HG03354 (cell line): ENCODE measurements at regions not wholly inside any gene's neighbourhood (a gene's known extent, or its start where the extent isn't known, plus 50 kb on each side); places are given as distances from the start of the nearest gene placed in this dataset.

ENCODE experiments used
- ATAC-seq: cut with Tn5 transposase; IDR thresholded peaks from one replicate; pipeline ENCODE4 v1.9.1; 2021; ENCODE audit warnings: mild to moderate bottlenecking; ENCODE audit not compliant: unreplicated experiment, poor library complexity, severe bottlenecking

DNA sequence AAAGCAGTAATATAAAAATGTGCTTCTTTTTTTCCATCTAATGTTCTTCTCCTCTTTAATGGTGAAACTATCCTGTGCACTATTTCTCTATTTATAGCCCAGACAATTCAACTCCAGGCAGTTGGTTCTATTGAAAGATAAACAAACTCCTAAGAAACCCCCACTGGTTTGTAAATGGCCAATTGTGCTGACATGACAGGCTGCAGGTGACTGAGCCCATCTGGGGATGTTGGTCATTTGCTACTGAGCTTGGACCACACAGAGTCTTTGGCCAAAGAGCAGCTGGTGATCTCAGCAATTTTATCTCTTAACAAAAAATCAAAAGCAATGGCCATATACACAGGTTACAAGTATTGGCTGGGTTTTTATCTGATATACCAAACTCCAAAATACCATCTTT, 631.8 kb upstream of the CELF2 start:
- ATAC-seq = no peak

DNA sequence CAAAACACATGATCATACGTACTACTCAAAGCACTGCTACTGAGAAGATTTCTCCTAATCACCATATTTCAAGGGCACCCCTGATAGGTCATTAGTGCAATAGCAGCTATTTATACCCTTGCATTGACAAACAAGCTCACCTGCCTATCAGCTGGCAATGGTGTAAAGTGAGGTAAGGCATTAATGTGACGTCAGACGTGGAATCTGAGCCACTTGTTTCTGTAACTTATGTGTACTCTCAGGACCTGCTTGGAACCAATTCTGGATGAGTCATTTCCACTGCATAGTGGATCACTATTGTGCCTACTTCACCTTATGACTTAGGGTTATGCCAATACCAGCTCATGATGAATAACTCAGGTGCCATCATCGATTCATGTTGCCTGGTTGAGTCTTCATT, 628.5 kb upstream of the CELF2 start:
- ATAC-seq = no peak

DNA sequence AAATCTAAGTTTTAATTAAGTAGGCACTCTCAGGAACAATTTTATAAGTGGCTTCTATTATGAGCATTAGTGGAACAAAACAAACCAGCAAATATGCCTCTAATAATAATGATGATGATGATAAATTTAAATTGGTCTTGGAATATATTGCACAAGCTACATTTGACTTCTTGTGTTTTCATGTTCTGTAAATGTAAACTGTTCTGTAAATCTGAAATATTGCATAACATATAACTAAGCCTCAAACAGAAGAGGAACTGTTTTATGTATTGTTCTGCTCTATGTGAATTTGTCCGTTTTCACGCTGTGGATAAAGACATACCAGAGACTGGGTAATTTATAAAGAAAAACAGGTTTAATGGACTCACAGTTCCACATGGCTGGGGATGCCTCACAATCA, 625.2 kb upstream of the CELF2 start:
- no peak for ATAC-seq

DNA sequence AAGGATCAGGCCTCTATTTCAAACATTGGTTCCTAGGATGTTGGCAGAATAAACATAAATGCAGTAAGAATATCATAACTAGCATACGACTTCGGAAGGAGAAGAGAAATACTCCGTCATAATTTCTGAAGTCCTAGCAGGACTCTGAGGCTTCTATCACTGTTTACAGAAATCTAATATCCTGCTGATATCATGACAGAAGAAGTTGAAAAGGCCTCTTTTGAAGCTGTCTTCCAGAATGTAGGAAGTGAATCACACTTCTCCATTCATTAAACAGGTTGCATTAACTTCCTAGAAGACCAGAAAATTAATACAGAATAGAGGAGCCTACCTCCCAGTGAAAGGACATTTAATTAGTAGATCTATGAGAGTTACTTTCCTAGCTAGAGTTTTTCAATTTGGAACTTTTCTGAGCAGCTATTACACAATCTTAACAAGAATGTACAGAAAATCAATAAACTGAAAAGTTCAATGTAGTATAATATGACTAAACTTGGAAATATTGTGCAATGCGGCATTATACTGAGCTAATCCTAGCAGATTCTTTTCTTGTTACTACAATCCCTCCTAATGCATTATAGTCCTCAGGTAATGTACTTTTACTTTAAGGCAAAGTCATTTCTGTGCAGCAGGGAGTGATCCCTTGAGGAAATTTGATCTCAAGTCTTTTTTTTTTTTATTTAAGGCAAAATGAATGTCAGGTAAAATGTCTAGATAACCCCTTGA, 622.6 kb upstream of the CELF2 start:
- ATAC-seq = no peak

DNA sequence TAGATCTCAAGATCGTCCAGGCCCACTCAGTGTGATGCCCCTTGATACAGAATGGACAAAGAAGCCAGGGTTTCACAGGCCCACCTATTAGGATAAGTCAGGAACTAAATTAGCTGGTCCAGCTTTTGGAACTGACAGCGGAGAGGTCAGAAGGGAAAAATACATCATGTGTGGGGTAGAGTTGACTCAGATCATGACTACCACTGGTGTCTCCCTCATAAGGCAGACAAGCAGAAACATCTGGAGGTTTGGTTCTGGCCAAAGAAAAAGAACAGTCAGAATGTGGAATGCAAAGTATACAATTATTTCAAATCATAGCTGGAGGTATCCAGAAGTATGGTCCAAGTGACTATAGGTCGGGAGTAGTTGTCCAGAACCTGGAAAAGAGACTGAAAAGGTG, 621.1 kb upstream of the CELF2 start:
- no peak for ATAC-seq

DNA sequence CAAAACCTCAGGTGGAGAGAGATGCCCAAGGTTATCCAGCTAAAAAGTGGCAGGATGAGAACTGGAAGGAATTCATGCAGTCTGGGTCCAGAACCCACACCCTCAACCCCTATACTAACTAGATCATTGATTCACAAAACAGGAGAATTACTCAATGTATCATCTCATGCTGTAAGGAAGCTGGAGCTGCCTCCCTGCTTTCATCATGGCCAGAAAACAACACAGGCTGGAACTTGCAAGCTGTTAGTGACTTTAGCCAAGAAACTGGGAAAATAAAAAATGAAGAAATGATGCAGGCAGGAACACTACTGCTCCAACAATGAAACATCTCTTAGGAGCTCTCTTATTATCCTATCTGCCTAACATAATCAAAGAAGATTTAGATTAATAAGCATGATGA, 619.8 kb upstream of the CELF2 start:
- no peak for ATAC-seq

DNA sequence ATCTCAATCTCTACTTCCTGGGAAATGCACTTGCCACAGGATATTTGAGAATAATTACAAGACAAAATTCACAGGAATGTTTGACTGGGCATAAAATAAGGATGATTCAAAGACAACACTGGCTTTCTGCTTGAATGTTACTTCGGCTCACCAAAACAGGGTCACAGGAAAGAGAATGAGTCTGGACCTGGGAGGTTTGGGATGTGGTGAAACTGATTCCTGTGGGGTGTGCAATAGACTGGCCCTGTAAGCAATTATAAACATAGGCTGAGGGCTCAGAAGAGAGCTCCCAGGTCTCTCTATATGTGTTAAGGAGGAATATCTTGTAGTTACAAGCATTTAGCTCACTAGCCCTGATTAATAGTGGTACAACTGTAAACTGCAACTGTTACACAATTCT, 613.9 kb upstream of the CELF2 start:
- ATAC-seq = no peak

DNA sequence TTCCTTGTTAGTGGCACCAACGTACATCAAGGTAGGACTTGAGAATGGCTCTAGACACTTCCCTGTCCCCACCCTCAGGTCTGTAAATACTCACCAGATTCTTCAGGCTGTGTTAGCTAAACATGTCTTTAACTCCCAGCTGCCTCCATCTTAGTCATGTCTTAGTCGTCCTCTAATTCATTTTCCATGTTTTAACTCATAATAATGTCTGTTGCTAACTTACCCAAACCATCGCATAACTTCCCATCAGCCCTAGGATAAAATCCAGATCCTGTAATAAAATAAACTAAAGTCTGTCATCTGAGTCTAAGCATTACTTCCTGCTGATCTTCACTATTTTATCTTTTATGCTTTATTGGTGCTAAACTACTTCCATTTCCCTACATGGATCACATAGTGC, 600.0 kb upstream of the CELF2 start:
- no peak for ATAC-seq

DNA sequence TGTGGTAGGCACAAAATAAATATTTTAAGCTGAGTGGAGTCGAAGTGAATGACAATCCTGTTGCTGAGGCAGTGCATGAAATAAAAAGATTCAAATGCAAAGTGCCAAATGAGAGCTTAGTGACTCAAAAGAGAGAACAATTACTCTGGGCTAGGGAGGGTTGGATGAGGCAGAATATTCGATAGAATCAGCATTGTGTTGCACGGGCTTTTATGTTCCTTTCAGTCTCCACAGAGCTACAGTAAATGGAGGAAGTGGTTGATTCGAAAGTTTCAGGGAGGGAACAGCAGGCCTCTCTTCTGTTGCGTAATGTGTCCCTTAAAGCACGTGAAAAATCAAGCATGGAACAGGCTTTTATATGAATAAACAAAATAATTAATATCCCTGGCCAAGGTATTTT, 599.3 kb upstream of the CELF2 start:
- ATAC-seq = peak; percentile 93

DNA sequence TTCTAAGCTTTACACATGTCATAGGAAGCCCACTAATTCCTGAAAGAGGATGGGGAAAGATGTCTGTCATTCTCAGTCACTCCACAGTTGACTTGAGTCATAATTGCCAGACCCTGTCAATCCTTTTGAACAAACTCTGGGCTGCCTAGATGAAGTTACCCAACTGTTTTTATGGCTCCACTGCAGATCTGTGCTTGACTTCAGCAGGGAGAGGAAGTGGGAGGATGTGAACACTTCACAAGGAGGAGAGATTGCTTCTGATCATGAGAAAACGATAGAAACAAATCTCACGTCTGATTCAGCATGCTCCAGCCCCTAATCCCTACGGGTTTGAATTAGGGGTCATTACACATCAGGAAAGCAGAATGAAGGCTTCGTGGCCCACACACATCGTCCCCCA, 596.6 kb upstream of the CELF2 start:
- ATAC-seq = no peak

DNA sequence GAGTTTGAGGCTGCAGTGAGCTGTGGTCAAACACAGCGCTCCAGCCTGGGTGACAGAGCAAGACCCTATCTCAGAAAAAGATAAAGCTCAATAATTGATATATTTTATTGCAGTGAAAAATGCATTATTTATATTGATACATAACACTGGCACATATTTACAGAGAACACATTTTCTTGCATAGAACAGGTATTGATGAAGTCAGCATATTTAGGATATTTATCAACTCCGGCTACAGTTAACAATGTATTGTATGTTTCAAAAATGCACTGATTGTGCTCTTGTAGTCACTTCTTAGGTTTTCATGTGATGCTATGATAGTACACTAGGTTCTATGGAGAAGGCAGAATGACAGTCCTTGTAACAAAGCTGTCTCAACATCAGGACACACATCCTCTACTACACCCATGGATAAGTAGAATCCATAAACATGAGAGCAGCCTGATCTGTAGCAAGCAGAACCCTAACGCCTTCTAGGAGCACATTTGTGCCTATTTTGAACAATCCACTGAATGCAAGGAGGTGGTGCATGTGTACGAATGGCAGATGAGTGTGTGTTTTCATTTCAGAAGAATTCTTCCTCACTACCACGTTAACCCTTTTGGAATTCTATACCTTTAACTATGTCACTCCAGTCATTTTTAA, 586.1 kb upstream of the CELF2 start:
- no peak for ATAC-seq

DNA sequence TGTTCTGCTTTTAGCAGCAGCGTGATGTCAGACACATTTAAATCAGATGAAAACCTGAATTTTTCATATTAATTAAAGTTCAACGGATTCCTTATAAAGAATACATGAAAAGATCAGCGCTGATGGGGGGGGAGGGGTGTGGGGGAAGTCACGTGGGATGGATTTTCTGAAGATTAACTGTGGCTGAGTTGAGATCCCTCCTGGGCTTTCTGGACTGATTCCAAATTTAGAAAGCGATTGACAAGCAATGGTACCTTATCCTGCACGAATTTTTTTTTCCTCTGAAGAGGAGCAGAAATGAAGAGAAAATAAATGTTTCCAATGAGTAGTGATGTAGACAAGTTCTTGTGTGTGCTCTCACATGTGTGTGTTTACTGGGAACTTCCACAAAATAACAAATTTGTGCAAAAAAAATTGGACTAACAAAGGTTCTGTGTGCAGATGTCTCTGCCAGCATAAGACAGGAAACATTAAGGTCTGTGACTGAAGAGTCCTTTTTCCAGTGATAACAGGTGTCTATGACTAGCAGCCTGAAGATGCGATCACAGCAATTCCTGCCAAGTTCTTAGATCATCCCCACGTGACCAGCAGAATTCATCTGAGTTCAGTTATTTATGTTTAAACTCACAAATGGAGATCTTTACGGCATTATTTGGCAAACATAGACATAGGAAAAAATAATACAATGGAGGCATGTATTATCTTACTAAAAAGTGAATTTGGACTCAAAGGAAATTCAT, 585.2 kb upstream of the CELF2 start:
- ATAC-seq = no peak

DNA sequence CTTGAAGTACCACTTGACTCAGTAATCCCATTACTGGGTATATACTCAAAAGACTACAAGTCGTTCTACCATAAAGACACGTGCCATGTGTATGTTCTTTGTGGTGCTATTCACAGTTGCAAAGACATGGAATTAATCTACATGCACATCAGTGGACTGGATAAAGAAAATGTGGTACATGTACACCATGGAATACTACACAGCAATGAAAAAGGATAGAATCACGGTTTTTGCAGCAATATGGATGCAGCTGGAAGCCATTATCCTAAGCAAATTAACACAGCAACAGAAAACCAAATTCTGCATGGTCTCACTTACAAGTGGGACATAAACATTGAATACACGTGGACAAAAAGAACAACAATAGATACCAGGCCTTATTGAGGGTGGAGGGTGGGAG, 583.4 kb upstream of the CELF2 start:
- no peak for ATAC-seq

DNA sequence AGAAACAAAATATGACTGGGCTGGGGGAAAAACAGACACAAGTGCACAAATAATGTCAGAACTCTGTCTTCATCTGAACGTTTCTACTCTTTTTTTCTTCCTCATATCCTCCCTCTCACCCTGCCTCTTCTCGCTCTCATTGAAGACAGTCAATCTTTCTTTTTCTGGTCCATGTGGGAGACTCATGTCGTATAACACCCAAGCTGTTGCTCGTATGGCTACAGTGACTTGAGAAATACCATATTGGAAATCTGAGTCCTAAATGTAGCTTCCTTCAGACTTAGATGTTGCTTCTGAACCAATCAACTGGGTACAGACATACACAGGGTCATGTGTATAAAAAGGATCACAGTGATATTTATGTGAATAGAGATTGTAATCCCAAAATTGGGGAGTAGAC, 579.8 kb upstream of the CELF2 start:
- no peak for ATAC-seq

DNA sequence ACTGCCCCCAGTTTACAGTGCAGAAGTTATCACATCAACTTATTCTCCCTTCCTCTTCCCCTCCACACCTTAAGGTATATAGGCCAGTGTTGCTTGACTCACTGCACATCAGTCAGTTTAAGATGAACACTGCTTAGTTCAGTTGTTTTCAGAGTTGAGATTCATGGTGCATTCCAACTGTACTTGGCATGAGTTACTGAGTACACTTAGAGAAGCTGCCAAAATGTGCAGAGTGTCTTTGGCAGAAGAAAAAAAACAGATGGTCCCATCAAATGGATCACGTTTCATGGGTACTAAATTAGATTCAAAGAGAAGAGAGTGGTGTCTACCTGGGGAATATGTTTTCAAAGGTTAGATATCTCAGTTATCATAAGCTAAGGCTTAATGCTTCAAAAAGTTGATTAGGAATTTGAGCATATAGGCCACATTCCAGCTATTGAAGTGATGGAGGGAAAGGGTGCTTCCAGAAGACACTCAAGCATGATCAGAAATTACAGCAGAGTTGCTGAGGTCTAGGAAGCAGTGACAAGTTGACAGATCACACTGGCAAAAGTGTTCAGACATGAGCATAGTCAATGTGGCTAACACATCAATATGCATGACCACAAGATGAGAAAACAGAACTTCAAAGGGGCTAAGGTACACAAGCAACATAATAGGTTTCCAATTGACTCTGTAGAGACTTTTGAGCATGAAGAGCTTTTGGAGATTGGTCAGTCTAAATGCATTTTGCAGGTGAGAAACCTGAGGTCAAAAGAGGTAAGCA, 579.2 kb upstream of the CELF2 start:
- ATAC-seq = no peak

DNA sequence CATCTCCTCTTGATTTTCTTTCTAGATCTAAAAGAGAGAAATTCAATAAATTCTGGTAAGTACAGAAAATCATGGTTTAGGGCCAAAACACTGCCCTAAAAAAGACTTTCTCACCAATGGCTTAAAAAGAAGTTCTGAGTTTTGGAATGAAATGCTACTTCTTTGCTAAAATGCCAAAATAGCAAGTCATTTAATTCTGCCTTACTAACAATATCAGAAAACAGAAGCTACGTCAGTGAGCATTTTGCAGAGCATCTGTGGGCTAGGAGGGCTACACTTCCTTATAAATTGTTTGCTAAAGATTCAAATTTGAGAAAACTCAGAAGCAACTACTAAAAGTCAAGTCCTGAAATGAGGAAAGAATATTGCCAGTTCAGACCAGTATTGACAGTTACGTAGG, 560.8 kb upstream of the CELF2 start:
- no peak for ATAC-seq

DNA sequence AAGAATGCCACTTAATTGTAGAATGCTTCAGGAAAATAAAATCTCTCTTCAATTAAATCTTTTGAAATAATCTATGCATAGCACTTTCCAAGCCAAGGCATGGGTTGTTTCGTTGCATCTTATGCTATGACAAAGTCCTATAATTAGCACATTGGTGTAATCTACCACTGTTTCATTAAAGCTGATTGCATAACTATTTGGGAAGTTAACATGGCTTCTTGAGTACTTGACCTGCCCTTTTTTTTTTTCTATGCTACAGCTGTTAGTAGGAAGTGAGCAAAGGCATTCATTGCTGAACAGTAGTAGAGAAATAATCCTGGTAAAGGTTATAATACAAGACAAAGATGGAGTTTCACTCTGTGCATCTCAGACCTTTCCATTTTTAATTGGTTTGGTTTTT, 557.2 kb upstream of the CELF2 start:
- no peak for ATAC-seq

DNA sequence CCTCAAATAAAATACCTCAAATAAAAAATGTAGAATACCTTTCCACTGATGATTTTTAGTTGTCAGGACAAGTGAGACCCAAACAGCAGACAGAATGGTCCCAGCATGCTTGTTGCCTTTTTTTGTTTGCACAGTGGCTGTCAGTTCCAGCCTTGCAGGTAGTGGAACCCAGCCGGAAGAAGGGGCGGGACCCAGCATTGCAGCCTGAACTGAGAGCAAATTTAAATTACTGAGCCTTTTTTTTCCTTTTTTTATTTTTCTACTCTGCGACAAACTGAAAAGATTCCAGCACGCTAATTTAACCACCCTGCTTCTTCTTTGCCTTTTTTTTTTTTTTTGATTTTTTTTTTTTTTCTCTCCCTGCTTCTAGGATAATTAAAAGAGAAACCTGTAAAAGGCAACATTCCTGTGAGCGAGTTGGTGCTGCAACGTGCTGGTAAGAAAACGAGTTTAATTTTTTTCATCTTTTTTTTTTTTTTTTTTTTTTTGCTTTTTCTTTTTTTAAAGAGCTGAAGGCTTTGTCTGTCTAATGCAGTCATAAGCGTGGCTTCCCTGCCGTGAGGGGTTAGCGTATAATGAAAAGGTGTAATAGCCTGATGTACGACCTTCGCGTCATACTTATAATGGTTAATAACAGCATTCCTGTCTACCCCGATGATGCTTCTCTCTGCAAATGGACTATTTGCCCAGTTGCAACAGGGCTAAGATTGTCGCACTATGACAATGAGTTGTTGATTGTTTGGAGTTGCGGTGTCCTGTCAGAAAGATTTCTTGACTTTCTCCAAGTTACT, 555.3 kb upstream of the CELF2 start:
- no peak for ATAC-seq

DNA sequence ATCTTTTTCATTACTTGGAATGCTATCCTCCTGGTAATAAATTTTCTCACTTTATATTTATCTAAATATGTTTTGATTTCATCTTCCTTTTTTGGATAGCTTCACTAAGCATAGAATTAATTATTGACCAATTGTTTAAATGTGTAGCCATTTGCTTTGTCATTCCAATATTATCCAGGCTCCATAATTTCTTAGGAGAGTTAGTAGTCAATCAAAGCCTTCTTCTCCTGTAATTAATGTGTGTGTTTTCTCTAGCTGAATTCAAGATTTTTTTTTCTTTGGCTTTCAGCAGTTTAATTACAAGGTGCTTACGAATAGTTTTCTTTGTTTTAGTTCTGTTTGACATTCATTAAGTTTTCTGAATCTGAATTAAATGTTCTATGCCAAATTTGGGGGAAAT, 545.9 kb upstream of the CELF2 start:
- ATAC-seq = no peak

DNA sequence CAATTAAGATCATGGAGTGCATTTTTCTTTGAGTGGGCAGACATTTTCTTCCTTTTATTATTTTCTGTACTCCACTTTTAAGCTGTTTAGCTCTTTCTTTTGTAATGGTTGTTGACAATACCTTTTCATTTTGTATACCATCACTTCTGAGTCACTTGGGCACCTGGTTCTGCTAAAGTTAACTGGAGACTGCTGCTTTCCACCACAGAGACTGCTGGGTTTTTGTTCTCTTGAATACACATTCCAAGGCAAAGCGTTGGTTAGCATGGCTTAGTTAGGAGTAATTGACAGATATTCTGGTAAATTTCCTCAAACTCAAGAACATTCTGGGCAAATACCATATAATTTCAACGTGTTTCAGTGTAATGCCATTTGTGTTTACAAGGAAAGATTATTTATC, 541.9 kb upstream of the CELF2 start:
- no peak for ATAC-seq
